Breast epithelium (tissue), 3 donors: ENCODE measurements at regions not wholly inside any gene's neighbourhood (a gene's known extent, or its start where the extent isn't known, plus 50 kb on each side); places are given as distances from the start of the nearest gene placed in this dataset.

Experiments
- POLR2A ChIP-seq: fragments of 450-650 bp; IDR thresholded peaks from one replicate; pipeline ENCODE4 v1.6.1; 2016; ENCODE audit warnings: antibody characterized with exemption, mild to moderate bottlenecking, moderate library complexity
- TF ChIP-seq, protein P1 (sequence below), 3 donors: fragments of 450-650 bp; IDR thresholded peaks; one replicate each; pipeline ENCODE4 v1.5.1; 2016 to 2017; ENCODE audit warnings: antibody characterized with exemption in 3 of 3, mild to moderate bottlenecking in 3 of 3, moderate library complexity in 3 of 3

GRCh38 chr13:83815598-83815997 lies 66.7 kb downstream of the SLITRK1 start:
- TF ChIP-seq, protein P1, sequence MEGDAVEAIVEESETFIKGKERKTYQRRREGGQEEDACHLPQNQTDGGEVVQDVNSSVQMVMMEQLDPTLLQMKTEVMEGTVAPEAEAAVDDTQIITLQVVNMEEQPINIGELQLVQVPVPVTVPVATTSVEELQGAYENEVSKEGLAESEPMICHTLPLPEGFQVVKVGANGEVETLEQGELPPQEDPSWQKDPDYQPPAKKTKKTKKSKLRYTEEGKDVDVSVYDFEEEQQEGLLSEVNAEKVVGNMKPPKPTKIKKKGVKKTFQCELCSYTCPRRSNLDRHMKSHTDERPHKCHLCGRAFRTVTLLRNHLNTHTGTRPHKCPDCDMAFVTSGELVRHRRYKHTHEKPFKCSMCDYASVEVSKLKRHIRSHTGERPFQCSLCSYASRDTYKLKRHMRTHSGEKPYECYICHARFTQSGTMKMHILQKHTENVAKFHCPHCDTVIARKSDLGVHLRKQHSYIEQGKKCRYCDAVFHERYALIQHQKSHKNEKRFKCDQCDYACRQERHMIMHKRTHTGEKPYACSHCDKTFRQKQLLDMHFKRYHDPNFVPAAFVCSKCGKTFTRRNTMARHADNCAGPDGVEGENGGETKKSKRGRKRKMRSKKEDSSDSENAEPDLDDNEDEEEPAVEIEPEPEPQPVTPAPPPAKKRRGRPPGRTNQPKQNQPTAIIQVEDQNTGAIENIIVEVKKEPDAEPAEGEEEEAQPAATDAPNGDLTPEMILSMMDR (IDR thresholded peaks at IDR 0.05), result no peak
- TF ChIP-seq POLR2A, result no peak
